GM18867 (cell line): ENCODE measurements at regions not wholly inside any gene's neighbourhood (a gene's known extent, or its start where the extent isn't known, plus 50 kb on each side); places are given as distances from the start of the nearest gene placed in this dataset.

ENCODE experiments used
- ATAC-seq: cut with Tn5 transposase; IDR thresholded peaks from one replicate; pipeline ENCODE4 v1.9.1; 2021; ENCODE audit warnings: mild to moderate bottlenecking, moderate library complexity; ENCODE audit not compliant: unreplicated experiment

DNA sequence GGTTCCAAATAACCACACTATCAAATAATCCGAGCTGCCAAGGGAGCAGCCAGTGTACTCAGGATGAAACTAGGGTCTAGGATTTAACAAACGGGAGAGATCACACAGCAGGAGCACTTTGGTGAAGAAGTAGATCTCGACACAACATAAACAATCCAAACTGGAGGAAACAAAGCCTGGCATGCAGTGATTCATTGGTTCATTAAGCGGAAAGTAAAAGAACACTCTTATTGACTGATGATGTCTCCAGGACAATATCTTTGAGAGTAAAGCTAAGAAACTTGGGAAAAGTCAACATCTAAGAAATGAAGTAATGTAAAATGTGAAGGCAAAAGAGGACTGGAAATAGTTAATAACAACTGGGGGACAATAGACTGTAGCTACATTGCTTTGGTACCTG, 1478.3 kb upstream of the CDH9 start:
- ATAC-seq: no peak

GRCh38 chr5:28512648-28513047, 1474.3 kb upstream of the CDH9 start:
- no peak for ATAC-seq

- no peak for ATAC-seq
These were observed 1466.7 kb upstream of the CDH9 start for GRCh38 chr5:28505121-28505520.

DNA sequence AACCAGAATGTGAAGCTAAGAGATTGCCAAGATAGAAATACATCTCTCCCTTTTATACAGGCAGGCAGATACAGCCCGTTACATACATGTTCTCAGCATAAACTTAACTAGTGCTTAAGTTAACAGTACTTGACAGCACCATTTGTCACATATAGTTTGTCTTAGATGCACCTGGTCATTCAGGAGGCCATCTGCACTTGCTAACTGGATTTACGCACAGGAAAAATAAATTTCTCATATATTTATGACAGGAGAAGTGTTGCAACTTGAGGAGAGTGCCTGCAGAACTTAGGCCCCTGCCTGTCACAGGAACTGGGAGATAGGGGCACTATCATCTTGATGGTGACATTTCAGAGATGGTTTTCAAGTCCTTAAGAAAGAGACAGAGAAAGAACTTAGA, 1462.1 kb upstream of the CDH9 start:
- ATAC-seq: no peak

DNA sequence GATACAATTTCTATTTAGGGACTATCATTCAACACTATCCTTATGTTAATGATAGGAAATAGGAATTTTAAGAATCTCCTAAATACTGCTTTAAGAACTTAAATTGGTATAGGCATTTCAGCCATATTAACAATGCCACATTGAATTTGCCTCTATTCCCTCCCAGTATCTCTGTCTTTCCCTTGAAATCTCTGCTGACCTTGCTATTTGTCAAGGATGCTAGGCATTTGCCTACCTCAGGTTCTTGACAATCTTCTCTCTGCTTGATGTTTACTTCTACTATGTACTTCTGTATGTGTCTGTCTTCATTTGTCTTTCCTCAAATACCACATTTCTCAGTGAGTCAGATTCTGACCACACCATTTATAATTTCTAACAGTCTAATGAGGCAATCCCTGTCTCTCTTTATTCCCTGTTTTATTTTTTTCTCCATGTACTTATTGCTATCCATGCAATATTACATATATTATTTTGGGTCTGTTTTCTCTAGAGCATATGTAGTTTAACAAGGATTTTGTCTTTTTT, 1461.4 kb upstream of the CDH9 start:
- ATAC-seq: no peak

DNA sequence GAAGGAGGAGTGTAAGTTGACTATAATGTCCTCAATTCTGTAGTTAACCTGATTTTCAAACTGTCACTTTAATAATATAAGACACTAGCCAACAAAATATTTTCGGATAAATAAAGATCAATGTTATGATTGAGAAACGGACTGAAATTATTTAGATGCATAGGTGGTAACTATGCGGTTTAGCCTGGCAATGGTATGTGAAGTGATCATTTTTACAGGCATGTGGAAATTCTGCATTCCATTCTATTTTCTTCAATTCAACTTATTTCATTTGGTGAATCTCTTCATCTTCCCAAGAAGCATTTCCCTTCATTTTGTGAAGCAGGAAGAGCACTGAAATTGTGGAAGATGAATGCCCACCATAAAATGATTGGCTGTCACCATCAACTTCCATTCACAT, 1457.5 kb upstream of the CDH9 start:
- ATAC-seq: no peak

DNA sequence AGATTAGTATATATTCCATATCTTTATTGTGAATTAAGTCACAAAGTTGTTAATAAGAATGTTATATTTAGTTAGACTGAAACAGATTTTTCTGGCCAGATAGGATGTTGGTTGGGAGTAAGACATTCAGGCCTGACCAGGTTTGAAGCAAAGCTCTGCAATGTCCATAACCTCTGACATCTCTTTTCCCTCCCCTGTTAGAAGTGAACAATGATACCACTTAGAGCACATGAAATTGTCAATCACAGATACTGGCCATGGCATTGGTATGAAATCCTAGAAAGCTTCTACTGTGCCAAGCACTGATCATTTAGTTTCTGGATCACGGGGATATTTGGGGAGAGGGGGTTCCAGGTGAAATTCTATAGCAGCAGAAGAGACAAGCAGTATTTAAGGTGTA, 1455.1 kb upstream of the CDH9 start:
- no peak for ATAC-seq

GRCh38 chr5:28488752-28489151, 1450.4 kb upstream of the CDH9 start:
- ATAC-seq: no peak

DNA sequence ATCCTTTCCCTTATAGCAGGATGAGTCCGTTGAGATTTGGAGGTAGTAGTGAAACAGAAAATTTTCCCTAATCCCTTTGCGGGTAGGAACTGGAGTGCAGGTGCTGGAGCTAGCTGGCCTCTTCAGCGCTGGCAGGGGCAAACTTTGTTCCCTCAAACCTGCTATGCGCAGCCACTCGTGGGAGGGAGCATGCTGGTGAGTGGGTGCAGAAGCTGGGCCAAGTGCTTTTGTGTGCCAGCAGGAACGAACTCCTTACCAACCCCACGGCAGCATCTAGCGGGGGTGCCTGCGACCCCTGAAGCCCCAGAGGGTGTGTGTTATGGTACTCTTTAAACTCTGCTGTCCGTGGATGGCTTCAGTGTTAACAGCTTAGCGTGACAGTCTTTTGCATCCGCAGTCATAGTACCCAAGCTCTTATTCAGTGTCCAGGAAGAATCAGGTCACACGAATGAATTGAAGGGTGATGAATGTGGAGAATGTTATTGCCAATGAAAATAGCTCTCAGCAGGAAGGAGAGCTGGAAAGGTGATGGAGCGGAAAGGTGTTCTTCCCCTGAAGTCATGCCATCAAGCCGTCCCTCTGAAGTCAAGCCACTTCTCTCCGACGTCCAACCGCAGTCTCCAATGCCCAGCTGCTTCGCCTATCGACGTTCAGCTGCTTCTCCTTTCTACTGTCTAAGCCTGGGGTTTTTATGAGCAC, 1445.1 kb upstream of the CDH9 start:
- ATAC-seq: no peak

DNA sequence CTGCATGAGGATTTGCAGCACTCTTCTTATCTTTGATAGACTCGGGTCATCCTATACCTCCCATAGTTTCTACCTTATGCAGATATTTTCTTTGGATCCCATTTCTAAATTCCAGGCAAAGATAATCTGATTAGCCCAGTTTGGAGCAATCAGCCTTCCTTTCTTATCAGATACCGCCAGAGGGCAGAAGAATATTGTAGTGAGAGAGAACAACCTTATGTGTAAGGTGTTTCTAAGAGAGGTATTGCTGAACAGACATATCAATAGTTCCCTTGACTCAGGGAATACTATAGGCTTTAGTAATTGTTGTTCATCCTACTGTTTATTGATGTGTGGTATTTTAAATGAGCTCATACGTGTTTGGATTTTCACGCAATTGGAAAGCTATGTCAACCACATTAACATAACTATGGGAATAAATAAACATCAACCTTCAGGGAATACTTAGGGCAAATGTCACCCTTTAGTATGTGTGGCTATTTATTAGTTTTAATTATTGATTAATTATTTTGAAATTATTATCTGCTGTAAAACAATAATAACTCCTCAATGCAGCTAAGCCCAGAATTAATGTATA, 1435.2 kb upstream of the CDH9 start:
- ATAC-seq: no peak

GRCh38 chr5:28468166-28468565, 1429.8 kb upstream of the CDH9 start:
- ATAC-seq: no peak

GRCh38 chr5:28463728-28464127, 1425.3 kb upstream of the CDH9 start:
- ATAC-seq: no peak

GRCh38 chr5:28451483-28451882, 1413.1 kb upstream of the CDH9 start:
- no peak for ATAC-seq

DNA sequence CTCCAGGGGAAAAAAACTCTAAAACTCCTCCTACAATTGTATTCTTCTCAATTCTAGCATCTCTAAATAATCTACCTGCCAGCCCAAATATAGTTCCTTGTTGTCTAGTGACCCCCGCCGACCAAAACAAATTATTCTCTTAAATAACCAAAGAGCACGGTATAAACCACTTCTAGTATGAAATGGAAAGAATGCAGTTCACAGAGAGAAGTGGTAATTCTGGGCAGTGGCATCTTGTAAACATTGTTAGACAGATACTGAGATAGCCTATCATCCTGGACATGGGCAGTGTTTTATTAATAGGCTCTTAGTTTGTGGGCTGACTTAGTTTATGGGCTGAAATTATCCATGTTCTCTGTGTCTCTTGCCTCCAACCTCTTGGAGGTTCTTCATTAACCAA, 1412.6 kb upstream of the CDH9 start:
- no peak for ATAC-seq

DNA sequence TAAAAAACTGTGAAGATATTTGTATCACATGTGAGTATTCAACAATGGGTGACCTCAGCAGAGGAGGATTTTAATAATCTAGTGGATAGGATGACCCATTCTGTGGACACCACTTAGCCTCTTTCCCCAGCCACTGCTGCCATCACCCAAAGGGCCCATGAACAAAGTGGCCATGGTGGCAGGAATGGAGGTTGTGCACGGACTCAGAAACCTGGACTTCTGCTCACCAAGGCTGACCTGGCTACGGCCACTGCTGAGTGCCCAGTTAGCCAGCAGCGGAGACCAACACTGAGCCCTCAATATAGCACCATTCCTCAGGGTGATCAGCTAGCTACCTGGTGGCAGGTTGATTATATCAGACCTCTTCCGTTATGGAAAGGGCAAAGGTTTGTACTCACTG, 1410.4 kb upstream of the CDH9 start:
- ATAC-seq: no peak

DNA sequence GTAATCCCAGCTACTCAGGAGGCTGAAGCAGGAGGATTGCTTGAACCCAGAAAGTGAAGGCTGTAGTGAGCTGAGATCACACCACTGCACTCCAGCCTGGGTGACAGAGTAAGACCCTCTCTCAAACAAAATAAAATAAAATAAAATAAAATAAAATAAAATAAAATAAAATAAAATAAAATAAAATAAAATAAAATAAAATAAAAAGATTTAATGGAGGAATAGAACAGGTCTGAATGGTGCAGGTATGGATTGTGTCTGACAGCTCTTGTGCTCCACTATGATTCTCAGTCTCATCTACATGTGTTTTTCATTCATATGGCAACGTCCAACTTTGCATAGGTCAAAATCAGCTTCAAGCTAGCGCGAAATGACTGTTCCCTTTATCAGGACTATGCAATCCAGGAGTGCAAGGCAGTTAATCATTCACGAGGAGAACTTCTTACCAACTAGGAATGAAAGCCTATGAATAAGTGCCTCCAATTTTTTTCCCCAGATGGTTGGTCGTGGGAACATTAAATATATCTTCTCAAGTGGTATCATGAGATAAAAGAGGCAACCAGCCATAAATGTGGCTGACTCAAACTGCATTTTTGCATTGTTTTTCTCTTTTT, 1392.3 kb upstream of the CDH9 start:
- no peak for ATAC-seq

DNA sequence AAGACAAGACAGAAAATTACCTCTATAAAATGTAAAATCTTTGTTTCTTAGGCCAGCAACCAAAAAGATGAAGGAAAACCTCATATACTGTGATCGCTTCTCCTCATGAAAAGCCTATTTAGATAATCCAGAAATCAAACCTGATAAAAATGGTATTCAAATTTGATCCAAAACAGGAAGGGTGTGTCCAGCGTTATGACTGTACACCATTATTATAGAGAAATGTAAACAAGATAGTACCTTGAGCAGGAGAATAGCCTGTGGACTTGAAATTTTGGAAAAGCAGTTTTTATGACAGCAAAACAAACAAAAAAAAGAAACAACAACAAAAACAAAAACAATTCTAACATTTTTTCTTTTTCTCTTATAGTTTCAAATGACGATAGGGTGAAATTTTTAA, 1382.8 kb upstream of the CDH9 start:
- ATAC-seq: no peak

- no peak for ATAC-seq
These were observed 1377.5 kb upstream of the CDH9 start for GRCh38 chr5:28415791-28416443.

DNA sequence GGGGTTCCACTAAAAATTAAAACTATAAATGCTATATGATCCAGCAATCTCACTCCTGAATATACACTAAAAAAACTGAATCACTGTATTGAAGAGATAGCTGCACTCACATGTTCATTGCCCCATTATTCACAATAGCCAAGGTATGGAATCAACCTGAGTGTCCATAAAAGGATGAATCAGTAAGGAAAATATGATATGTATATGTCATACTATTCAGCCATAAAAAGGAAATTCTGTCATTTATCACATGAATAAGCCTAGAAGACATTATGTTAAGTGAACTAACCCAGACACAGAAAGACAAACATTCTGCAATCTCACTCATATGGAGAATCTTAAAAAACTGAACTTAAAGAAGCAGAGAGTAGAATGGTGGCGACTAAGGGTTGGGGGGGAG, 1376.2 kb upstream of the CDH9 start:
- ATAC-seq: no peak

DNA sequence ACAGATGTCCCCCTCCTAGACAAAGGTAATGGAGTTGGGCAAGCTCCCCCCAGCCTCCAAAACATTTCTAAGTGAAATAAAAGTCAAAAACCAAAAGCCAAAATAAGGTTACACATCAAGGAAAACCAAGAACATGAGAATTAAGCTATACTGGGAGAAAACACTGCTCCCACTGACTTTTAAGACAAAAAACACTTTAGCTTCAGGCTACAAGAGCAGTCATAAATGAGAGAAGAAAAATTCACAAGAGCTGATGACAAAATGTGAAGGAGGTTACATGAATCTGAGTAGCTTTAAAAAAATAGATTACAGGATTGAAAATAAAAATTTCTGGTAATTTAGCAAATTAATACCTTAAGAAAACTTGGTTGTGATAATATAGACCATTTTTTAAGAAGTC, 1370.3 kb upstream of the CDH9 start:
- no peak for ATAC-seq

DNA sequence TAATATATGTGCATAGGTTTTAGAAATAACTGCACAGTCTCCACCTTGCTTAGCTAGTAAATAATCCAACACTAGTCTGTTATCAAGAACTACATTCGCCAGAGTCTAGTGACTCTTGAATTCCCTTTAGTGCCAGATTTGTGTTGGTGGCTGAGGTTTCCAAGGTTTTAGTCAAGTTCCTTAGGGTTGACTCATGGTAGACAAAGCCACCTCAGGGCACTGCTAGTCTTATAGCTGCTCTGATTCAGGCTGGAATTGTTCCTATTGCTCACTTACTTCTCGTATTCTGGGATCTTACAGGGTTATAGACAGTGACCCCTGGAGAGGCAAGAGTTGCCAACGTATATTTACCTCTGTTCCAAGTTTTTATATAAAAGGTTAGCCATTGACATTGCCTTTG, 1369.8 kb upstream of the CDH9 start:
- ATAC-seq: no peak
